Stimulated activated memory B cell treated with anti-CD40 and anti-IgM and Interleukin-4, amounts not matched to agents 10 μg/mL and 1 μg/mL and 100 μg/mL, for 72 hours (primary cell): ENCODE measurements at regions not wholly inside any gene's neighbourhood (a gene's known extent, or its start where the extent isn't known, plus 50 kb on each side); places are given as distances from the start of the nearest gene placed in this dataset.
"Not testable (repeated sequence)": the region's sequence is repeated elsewhere in the genome, so short reads cannot be mapped to it uniquely, and the experiment has no call there.

ENCODE experiments used
- ATAC-seq: fragments of 150-1000 bp; cut with Tn5 transposase; 2 replicates; pipeline ENCODE4 v1.10.0; 2021
- H3K27ac Mint-ChIP-seq: one replicate; pipeline ENCODE4 v1.8.0; 2022; ENCODE audit warnings: mild to moderate bottlenecking, mixed read lengths
- H3K27me3 Mint-ChIP-seq: one replicate; pipeline ENCODE4 v1.8.0; 2022; ENCODE audit warnings: mixed read lengths
- H3K36me3 Mint-ChIP-seq: one replicate; pipeline ENCODE4 v1.8.0; 2022; ENCODE audit warnings: mixed read lengths
- H3K4me1 Mint-ChIP-seq: one replicate; pipeline ENCODE4 v1.8.0; 2022; ENCODE audit warnings: mixed read lengths
- H3K4me3 Mint-ChIP-seq: one replicate; pipeline ENCODE4 v1.8.0; 2022; ENCODE audit warnings: mild to moderate bottlenecking, moderate library complexity, mixed read lengths
- H3K9me3 Mint-ChIP-seq: one replicate; pipeline ENCODE4 v1.8.0; 2022; ENCODE audit warnings: mixed read lengths

- ATAC-seq, H3K27me3 Mint-ChIP-seq, H3K36me3 Mint-ChIP-seq, H3K4me3 Mint-ChIP-seq, H3K4me1 Mint-ChIP-seq, H3K27ac Mint-ChIP-seq: not testable (repeated sequence)
- H3K9me3 Mint-ChIP-seq: peaks cover 32% of the 10 kb centered on the region
These were observed 177.8 kb upstream of the PAQR3 start for GRCh38 chr4:79117051-79117450.

GRCh38 chr4:79107014-79107413, 167.8 kb upstream of the PAQR3 start:
- no peaks in the 10 kb centered on the region for H3K4me1 Mint-ChIP-seq
- H3K4me3 Mint-ChIP-seq: no peak overlapping the region
- H3K27ac Mint-ChIP-seq: no peak overlapping the region
- ATAC-seq: no peak
- H3K27me3 Mint-ChIP-seq: peaks cover 30% of the 10 kb centered on the region
- no peaks in the 10 kb centered on the region for H3K36me3 Mint-ChIP-seq
- H3K9me3 Mint-ChIP-seq: no peaks in the 10 kb centered on the region

- Mint-ChIP-seq H3K27me3 (no peaks in the 10 kb centered on the region), H3K9me3 (peaks cover under 1% of the 10 kb centered on the region), H3K27ac (no peak overlapping the region), H3K4me3 (no peak overlapping the region), H3K36me3 (no peaks in the 10 kb centered on the region), H3K4me1 (no peaks in the 10 kb centered on the region)
- no peak for ATAC-seq
These were observed 149.9 kb upstream of the PAQR3 start for GRCh38 chr4:79088946-79089691.

- Mint-ChIP-seq H3K4me1 (no peaks in the 10 kb centered on the region), H3K27me3 (no peaks in the 10 kb centered on the region), H3K4me3 (no peak overlapping the region), H3K9me3 (peaks cover 6% of the 10 kb centered on the region), H3K27ac (no peak overlapping the region), H3K36me3 (no peaks in the 10 kb centered on the region)
- no peak for ATAC-seq
These were observed 147.8 kb upstream of the PAQR3 start for GRCh38 chr4:79087071-79087470.

GRCh38 chr4:79083406-79084010, 144.3 kb upstream of the PAQR3 start:
- Mint-ChIP-seq H3K27me3 (no peaks in the 10 kb centered on the region), H3K36me3 (no peaks in the 10 kb centered on the region), H3K27ac (no peak overlapping the region), H3K4me1 (no peaks in the 10 kb centered on the region), H3K4me3 (no peak overlapping the region), H3K9me3 (peaks cover 12% of the 10 kb centered on the region)
- ATAC-seq: no peak

GRCh38 chr4:79082997-79083396, 143.8 kb upstream of the PAQR3 start:
- Mint-ChIP-seq H3K36me3 (no peaks in the 10 kb centered on the region), H3K27me3 (no peaks in the 10 kb centered on the region), H3K4me3 (no peak overlapping the region), H3K27ac (no peak overlapping the region), H3K9me3 (peaks cover 12% of the 10 kb centered on the region), H3K4me1 (no peaks in the 10 kb centered on the region)
- ATAC-seq: no peak

GRCh38 chr4:79081973-79082372, 142.7 kb upstream of the PAQR3 start:
- no peak for ATAC-seq
- Mint-ChIP-seq H3K4me1 (no peaks in the 10 kb centered on the region), H3K27me3 (no peaks in the 10 kb centered on the region), H3K36me3 (no peaks in the 10 kb centered on the region), H3K4me3 (no peak overlapping the region), H3K27ac (no peak overlapping the region), H3K9me3 (peaks cover 12% of the 10 kb centered on the region)

- no peak overlapping the region for H3K4me3 Mint-ChIP-seq
- H3K27ac Mint-ChIP-seq: no peak overlapping the region
- H3K27me3 Mint-ChIP-seq: no peaks in the 10 kb centered on the region
- H3K36me3 Mint-ChIP-seq: no peaks in the 10 kb centered on the region
- H3K9me3 Mint-ChIP-seq: peaks cover 20% of the 10 kb centered on the region
- no peaks in the 10 kb centered on the region for H3K4me1 Mint-ChIP-seq
- no peak for ATAC-seq
These were observed 139.1 kb upstream of the PAQR3 start for GRCh38 chr4:79078339-79078738.

GRCh38 chr4:79074040-79074439, 134.8 kb upstream of the PAQR3 start:
- H3K27me3 Mint-ChIP-seq: no peaks in the 10 kb centered on the region
- no peak overlapping the region for H3K27ac Mint-ChIP-seq
- ATAC-seq: no peak
- H3K4me1 Mint-ChIP-seq: no peaks in the 10 kb centered on the region
- H3K36me3 Mint-ChIP-seq: no peaks in the 10 kb centered on the region
- peaks cover 16% of the 10 kb centered on the region for H3K9me3 Mint-ChIP-seq
- H3K4me3 Mint-ChIP-seq: no peak overlapping the region

GRCh38 chr4:79073471-79073870, 134.2 kb upstream of the PAQR3 start:
- Mint-ChIP-seq H3K4me3 (no peak overlapping the region), H3K27me3 (no peaks in the 10 kb centered on the region), H3K9me3 (peaks cover 16% of the 10 kb centered on the region), H3K36me3 (no peaks in the 10 kb centered on the region), H3K4me1 (no peaks in the 10 kb centered on the region), H3K27ac (no peak overlapping the region)
- no peak for ATAC-seq

- Mint-ChIP-seq H3K36me3 (no peaks in the 10 kb centered on the region), H3K27ac (no peak overlapping the region), H3K4me3 (no peak overlapping the region), H3K9me3 (no peaks in the 10 kb centered on the region), H3K27me3 (peaks cover 17% of the 10 kb centered on the region), H3K4me1 (no peaks in the 10 kb centered on the region)
- no peak for ATAC-seq
These were observed 126.0 kb upstream of the PAQR3 start for GRCh38 chr4:79065262-79065661.

- H3K36me3 Mint-ChIP-seq: no peaks in the 10 kb centered on the region
- no peak overlapping the region for H3K27ac Mint-ChIP-seq
- H3K9me3 Mint-ChIP-seq: no peaks in the 10 kb centered on the region
- H3K4me3 Mint-ChIP-seq: no peak overlapping the region
- peaks cover 17% of the 10 kb centered on the region for H3K27me3 Mint-ChIP-seq
- ATAC-seq: no peak
- no peaks in the 10 kb centered on the region for H3K4me1 Mint-ChIP-seq
These were observed 125.6 kb upstream of the PAQR3 start for GRCh38 chr4:79064806-79065205.

GRCh38 chr4:79059631-79060399, 120.6 kb upstream of the PAQR3 start:
- no peaks in the 10 kb centered on the region for H3K36me3 Mint-ChIP-seq
- no peak overlapping the region for H3K4me3 Mint-ChIP-seq
- ATAC-seq: no peak
- H3K27ac Mint-ChIP-seq: no peak overlapping the region
- peaks cover 17% of the 10 kb centered on the region for H3K27me3 Mint-ChIP-seq
- H3K4me1 Mint-ChIP-seq: no peaks in the 10 kb centered on the region
- H3K9me3 Mint-ChIP-seq: no peaks in the 10 kb centered on the region

- Mint-ChIP-seq H3K4me3 (no peak overlapping the region), H3K27me3 (peaks cover 6% of the 10 kb centered on the region), H3K4me1 (no peaks in the 10 kb centered on the region), H3K27ac (no peak overlapping the region), H3K9me3 (no peaks in the 10 kb centered on the region), H3K36me3 (no peaks in the 10 kb centered on the region)
- ATAC-seq: no peak
These were observed 118.5 kb upstream of the PAQR3 start for GRCh38 chr4:79057772-79058171.

- Mint-ChIP-seq H3K4me1 (no peaks in the 10 kb centered on the region), H3K4me3 (no peak overlapping the region), H3K27ac (no peak overlapping the region), H3K36me3 (no peaks in the 10 kb centered on the region), H3K27me3 (no peaks in the 10 kb centered on the region), H3K9me3 (no peaks in the 10 kb centered on the region)
- no peak for ATAC-seq
These were observed 114.5 kb upstream of the PAQR3 start for GRCh38 chr4:79053754-79054153.

GRCh38 chr4:79050541-79050880, 111.3 kb upstream of the PAQR3 start:
- Mint-ChIP-seq H3K4me3 (no peak overlapping the region), H3K9me3 (no peaks in the 10 kb centered on the region), H3K27ac (no peak overlapping the region), H3K27me3 (peaks cover 16% of the 10 kb centered on the region), H3K36me3 (no peaks in the 10 kb centered on the region), H3K4me1 (no peaks in the 10 kb centered on the region)
- no peak for ATAC-seq
